ENCODE measurements at regions not wholly inside any gene's neighbourhood (a gene's known extent, or its start where the extent isn't known, plus 50 kb on each side); places are given as distances from the start of the nearest gene placed in this dataset.
A peak's percentile ranks its signal among the peaks of the same experiment; 100 is the strongest.

DNA sequence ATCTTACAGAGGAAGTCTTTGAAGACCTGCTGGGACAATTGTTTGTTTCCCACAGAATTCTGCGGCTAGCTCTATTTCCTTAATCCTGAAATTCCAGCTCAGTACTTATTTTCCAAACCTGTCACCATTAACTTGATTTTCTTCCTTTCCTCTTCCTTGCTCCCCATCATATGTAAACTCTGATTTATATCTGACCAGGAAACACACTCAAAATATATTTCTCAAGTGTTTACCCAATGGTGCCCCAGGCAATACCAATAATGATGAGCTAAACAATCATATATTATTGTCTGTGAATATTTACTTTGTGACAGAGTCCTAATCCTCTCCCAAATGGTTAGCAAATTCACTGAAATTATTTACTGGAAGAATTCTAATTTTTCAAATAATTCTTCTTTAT, 597.3 kb downstream of the PKHD1 start:
- DNase-seq, result peak in 2 of 3 experiments; percentile 43 to 74

DNA sequence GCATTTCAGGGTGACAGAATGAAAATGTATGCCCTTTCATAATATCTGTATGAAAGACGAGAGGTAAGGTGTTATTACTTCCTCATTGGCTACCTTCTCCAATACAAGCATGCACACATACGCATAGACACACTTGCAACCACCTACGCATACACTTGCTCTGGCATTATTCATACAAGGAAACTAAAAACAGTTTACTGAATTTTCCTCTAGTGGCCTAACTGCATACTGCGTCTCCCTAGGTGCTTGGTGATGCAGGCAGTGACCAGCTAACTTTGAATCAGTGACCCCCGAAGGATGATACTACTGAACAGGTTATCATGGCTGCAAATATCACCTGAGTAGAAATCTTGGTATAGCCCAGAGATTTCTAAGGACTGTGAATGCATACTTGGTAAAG, 593.1 kb downstream of the PKHD1 start:
- DNase-seq, result no peak

DNA sequence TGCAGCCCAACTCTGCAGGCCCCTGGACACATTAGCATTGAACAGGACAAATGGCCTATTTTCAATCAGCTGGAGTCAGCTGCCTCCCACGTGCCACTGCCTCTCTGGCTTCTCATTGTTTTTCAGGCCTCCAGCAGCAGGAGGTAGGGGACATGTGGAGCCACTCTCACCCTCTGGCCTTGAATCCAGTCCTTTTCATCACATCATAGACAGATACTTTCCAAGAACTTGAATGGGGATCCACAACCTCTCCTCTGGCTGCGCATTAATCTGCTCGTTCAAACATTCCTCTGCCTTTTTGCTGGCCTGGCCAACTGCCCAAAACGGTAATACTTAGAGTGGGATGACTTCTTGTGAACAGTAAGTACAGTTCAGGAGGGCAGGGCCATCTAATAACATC, 592.3 kb downstream of the PKHD1 start:
- peak in 1 of 3 experiments; percentile 22 for DNase-seq

DNA sequence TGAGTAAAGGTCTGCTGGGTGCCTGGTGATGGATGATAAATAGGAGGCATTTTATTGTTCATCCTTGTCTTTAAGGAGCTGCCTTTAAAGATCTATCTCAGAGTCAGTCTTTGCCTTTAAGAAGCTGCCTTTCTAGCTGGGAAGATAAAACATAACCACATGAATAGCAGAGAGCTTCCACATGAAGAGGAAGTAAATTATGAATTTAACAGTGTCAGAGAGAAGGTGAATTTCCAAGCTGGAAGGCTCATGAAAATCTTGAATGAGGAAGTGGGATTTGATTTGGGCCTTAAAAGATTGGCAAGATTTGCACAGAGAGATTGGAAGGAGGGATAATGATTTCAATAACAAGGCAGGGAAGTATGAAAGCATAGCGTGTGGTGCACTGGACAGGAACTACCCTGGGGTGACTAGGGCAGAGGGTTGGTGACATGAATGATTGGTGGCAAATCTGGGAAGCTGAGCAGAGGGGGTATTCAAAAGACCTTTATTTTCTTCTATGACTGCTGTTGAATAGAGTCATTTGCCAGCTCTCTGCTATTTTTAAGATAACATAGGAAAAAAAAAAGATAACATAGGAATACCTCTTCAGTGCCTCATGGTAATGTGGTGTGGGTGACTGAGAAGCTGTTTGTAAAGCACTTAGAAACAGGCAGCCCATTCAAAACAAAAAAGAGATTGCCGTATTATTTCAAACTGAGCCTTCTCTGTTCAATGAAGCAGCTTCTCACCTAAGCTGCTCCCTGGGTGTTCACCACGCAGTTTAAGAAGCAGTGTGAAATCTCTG, 591.6 kb downstream of the PKHD1 start:
- no peak for DNase-seq

DNA sequence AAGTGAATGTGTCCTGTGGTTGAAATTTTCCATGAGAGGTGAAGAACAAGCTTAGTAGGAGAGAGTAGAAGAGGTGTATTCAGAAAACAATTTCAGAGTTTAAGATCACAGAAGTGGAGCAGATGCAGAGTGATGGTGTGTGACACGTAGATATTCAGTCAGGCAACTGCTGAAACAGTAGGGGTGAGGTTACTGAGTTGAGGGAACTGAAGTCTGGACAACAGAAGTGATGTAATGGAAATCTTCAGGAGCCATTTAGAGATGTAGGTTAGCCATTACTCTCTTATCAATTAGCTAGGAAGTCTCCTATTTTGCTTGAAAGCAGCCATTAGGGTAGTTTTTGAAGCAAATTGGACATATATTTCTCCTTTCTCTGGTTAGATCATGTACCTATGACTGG, 584.4 kb downstream of the PKHD1 start:
- DNase-seq, result no peak

DNA sequence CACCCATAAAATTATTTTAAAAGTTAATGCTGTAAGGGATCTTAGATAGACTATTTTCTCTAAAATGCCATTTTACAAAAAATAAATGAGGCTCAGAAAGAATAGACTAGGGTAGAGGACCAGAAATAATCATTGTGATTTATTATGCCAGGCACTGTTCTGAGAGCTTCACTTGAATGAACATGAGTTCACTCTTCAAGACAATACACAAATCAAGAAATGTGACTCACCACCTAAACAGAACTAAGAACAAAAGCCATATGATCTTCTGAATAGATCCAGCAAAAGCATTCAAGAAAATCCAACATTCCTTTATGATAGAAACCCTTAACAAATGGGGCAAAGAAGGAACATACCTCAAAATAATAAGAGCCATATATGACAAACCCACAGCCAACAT, 582.0 kb downstream of the PKHD1 start:
- no peak for DNase-seq

DNA sequence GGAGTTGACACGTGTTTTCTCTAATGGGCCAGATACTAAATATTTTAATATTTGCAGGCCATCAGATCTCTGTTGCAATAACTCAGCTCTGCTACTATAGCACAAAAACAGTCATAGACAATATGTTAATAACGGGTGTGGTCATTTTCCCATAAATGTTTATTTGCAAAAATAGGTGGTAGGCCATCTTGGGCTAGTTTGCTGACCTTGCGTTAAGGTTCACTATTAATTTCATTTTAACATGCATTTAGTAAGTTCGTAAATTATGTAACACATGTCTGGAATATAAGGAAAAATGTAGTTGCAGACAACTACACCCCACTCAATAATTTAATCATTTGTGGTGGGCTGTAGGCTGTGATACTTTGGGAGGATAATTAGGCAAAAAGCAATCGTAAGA, 577.8 kb downstream of the PKHD1 start:
- no peak for DNase-seq

DNA sequence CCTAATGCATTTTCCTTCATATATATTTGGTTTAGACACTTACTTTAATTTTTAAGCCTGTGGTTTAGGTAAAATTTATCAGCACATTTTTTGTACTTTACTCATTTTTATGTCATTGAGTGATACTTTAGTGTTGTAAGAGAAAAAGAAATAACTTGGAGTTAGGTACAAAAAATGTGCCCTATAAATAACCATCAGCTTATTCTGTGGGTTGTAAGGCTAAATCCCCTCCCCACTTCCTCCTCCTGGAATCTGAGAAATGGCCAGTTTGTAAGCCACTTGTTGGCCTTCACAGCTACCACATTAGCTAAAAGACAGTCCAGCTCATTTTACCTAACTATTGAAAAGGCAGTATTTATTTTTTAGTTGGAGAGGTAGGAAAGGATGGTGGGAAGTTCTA, 576.3 kb downstream of the PKHD1 start:
- DNase-seq, result no peak

DNA sequence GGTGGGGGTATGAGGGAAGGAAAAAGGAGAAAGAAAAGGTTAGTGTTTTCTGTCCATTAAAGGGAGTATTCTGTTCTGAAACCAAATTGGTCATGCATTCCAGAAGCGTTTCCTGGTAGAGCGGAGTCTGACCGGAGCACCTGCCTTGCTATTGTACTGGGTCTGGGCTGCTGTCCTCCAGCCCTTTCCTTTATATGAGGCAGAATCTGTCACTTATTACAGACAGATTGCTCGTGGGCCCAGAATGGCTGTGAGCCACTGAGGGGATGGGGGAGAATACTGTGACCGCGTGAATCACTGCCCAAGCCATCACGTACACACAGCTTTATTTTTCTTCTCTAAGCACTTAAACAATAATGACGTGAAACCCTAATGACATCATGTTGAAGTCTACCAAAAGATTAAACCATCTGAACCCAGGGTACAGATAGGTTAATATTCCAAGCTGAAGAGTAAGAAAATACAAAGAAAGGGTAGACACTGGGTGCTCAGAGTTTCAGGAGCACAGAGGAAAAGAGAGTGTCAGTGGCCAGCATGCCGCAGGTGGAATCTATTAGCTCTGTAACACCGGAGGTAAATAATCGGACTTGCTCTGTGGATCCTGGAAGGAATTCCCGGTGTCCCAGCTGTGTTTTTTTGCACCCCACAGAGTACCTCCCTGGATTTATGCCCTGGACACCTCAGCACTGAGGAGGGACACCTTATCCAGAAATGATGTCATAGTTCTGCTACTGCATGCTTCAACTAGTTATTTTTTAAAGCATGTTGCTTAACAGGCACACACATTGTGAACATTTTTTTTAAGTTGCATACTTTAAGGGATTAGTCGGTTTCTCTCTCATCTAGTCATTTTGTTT, 573.3 kb downstream of the PKHD1 start:
- no peak for DNase-seq

DNA sequence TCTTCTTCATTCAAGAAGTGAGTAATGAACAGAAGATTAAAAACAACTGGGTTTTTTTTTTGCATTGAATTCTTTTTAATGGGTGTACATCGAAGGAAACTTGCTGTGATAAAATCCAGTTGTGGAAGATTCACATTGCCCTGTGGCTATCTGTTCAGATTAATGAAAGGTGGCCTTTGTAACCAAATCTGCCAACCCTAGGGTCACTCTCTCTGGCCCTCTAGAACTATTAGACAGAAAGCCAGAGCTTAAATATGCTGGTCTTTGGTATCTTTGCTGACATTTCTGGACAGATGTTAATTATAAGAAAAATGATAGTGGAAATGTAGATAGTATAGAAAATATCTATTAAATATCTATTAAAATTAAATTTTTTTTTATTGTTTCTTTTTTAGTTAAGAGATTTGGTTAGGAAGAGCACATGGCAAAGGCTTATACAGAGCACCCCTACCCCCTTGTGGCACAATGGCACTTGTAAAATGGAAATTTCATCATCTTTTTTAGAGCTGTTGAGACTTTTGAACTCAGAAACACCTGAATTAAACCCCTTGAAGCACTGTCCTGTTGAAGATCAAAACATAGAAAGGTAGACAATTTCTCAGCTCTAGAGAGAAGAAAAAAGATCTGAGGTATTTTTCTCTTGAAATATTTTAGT, 572.5 kb downstream of the PKHD1 start:
- DNase-seq, result peak in 1 of 3 experiments; percentile 16

DNA sequence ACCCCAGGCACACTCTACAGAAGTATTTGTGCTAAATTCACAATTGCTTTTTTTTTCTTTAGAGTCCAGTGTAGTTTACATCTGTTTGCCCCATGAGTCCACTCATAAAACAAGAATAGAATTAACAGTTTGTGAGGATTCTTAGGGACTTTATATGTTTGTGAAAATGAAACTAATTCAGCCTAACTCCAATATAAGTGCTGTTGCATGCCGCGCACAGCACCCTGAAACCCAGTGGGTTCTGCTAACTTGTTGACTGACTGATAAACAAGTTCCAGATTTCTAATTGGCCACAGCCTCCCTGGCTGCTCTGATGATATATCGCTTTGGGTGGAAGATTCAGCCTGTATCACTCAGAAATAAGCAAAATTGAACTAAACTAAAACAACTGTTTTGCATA, 561.4 kb downstream of the PKHD1 start:
- no peak for DNase-seq

DNA sequence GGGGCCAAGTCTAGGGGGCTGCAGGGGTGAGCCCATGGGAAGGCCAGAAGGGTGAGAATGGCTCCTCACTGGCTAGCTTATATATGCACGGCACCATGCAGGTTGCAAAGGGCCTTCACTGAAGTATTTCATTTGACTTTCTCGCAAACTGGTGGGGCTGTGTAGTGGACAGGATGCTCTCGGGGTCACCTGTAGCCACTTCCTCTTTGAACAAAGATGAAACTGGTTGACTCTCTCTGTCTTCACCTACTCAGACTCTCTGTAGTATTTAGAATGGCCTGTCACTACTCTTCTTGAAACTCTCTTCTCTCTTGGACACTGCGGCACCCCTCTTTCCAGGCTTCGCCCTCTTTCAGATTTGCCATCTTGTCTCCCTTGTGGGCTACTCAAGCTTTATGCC, 560.5 kb downstream of the PKHD1 start:
- DNase-seq, result no peak

DNA sequence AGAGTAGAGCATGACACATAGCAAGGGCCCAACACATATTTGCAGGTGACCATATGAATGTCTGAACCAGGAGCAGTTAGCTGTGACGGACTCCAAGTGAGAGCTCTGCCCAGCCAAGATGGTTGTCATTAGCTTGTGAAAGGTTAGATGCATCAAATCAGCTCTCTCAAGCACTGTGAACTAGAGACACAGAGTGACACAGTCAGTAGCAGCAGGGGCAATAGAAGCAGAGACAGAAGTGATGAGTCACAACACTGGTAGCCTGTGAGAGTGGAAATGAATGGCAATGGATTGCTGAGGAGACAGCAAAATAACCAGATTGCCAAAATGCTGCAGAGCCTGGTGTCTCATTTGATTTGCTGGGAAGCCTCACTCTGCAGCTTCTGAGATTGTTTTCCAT, 558.9 kb downstream of the PKHD1 start:
- no peak for DNase-seq

DNA sequence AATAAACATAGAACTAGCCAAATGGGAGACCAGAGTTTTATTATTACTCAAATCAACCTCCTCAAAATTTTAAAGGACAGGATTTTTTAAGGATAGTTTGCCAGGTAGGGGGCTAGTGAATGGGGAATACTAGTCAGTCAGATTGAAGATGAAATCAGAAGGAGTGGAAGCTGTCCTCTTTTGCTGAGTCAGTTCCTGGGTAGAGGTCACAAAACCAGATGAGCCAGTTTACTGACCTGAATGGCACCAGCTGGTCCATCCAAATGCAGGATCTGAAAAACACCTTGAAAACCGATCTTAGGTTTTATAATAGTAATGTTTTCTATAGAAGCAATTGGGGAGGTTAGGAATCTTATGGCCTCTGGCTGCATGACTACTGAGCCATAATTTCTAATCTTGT, 558.2 kb downstream of the PKHD1 start:
- DNase-seq, result no peak

DNA sequence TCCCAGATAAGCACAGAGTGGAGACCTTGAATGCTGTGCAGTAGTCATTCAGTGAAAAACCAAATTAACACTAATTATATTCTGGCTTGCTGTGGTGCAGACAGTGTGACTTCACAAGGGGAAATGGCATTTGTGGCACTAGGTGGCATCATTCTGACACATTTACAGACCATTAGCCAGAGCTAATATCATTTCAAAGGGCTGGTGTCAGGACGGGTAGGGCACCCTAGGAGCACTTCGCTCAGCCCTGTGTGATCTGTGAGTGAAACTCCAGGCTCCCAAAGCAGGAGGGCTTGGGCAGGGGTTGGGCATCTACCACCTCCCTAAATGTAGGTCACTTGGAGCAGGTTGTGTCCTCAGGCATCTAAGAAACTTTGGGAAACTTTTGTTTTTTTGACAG, 555.8 kb downstream of the PKHD1 start:
- peak in 2 of 3 experiments; percentile 29 to 70 for DNase-seq

DNA sequence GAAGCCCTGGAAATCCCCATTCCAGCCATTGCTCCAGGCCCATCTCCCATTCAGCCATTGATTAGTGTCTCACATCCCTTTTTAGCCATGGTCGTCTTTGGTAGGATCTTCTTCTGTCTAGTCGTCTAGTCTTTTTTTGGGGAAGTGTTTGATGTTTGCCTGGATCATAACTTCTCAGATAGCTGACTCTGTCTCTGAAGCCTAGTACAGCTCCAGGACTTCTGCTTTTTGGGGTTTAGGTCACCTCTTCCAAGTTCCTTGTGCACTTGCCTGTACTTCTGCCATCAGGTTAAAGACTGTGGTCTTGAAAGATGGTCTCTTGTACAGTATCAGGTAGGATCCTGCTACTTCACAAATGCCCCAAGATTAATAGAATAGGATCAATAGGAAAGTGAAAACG, 553.5 kb downstream of the PKHD1 start:
- no peak for DNase-seq

DNA sequence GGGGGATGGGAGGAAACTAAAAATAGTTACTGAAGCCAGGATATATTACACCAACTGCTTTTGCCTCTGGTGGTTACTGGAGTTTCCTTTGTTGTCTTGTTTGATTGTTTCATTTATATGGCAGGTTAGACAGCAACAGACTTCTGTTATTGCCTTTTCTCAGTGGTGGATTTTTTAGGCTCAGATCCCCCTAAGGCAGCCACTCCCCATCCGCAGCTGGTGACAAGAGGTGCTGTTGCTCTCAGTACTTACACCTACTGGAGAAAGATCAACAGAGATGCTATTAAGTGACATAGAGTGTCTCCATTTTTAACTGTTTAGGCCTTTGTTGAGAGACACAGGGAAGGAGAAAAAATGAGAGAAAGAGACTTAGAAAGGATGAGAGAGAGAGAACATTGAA, 552.1 kb downstream of the PKHD1 start:
- peak in 2 of 3 experiments; percentile 36 to 78 for DNase-seq

DNA sequence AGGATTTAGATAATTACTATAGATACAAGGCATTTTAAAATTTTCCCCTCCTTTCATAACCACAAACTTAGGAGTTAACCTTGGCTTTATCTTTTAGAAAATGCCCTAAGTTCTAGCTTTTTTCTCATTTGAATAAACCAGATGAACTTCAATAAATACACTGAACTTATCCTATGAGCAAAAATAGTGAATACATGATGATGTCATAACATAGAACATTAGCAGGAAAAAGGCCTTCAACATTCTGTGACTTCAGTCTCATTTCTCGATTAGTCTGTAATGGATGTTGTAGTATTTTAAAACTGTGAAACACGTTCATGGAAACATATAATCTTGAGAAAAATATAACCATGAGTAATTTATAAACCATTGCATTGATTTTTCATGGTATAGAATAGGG, 550.7 kb downstream of the PKHD1 start:
- no peak for DNase-seq

DNA sequence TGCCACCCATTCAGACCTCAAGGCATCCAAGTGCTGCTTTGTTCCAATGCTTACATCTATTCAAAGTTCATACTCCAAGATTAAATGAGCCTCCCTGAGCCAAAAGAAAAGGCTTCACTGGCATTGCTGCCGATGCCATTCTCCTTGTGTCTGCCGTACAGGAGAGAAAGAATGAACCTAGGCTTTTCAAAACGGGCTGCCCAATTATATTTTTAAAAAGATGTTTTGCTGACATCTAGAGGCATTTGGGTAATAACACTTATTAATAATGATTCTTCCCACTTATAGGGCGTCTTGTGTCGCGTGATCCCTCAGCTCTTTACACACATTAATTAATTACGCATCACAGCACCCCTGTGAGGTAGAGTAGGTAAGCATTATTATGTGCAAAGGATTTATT, 545.6 kb downstream of the PKHD1 start:
- DNase-seq, result peak; percentile 34 to 93 (median 64)

DNA sequence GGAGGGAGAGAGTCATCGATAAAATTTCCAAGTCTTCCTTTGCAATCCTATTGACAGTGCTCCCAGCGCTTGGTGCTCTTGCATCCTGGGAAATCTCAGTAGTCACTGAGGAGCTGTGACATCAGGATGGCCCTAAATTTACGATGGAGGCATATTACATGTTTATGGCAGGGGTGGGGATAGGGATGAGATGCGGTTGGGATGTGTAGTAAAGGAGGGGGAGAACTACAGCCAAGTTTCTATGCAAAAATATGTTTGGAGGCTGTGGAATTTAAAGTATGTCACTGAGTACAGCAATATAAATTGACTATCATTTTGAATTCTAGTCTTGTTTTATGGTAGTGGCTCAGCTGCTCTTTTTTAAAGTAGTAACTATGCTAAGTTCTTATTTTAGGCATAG, 544.9 kb downstream of the PKHD1 start:
- DNase-seq, result no peak

DNA sequence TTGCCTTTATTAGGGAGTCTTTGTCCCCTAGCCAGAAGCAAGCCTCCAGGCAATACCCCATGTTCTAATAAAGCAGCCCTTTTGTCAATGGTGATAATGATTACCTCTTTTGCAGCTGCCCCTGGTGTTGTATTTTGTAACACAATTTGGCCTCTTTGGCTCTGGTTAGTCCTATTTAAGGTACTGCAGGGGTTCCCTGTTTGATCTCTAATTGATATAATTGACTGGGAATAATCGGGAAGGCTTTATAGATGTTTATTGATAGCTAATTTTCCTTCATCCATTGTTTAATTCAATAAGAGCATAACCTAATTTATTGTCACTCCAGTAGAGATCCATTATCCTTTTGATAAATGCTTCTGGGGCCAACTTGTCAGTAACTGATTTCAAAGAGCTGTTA, 537.2 kb downstream of the PKHD1 start:
- DNase-seq, result peak in 2 of 3 experiments; percentile 68 to 95

DNA sequence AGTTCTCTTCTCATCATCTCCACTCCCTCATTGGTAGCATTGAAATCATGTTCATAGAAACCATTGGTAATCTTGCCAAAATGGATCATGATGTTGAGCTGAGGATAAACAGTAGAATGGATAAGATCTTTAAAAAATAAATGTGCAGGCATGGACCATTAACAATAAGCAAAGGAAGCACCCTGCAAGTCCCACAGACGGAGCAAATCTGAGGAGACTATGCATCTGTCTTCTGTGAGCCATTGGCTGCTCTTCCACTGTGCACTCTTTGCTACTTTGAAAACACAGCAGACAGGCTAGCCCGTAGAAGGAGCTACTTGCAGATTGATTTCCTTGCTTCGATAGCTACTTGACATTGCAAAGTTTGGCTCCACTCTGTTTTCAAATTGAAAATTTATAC, 535.0 kb downstream of the PKHD1 start:
- DNase-seq, result no peak

DNA sequence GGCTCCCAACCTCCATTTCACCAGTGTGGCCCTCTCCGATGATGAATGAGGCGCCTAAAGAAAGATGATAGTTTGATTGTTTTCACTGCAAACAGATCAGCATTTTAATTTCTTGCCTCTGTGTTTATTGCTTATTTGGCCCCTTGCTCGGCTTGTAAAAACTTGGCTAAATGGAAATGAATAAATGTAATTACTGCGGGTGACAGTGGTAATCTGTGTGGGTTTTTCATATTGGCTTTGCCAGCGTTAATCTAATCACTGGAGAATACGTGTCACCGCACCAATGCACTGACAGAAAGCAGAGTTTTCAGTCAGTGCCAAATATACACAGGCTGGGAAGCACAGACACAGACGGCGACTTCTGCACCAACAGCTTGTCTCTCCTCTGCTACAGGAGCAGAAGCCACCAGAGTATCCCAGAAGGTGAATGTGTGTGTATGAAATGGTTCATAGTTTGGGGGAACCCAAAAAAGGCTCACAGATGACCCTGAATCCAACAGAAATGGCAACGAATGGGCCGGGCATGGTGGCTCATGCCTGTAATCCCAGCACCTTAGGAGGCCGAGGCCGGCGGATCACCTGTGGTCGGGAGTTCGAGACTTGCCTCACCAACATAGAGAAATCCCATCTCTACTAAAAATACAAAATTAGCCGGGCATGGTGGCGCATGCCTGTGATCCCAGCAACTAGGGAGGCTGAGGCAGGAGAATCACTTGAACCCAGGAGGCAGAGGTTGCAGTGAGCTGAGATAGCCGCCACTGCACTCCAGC, 534.0 kb downstream of the PKHD1 start:
- DNase-seq, result peak in 1 of 3 experiments; percentile 24

All from NCI-H1417 (cell line).